ENCODE measurements at regions not wholly inside any gene's neighbourhood (a gene's known extent, or its start where the extent isn't known, plus 50 kb on each side); places are given as distances from the start of the nearest gene placed in this dataset.

- no CpG with 5 or more reads among the region's 3 CpGs for WGBS (ENCODE audit: insufficient coverage, insufficient read length)
- Histone ChIP-seq H3K9me3 (ENCODE audit: control insufficient read depth, insufficient read depth, low read length) (no peaks in the 10 kb centered on the region; the same call in 1 of the 2 replicates), H3K36me3 (ENCODE audit: control insufficient read depth, insufficient read depth, low read length) (no peaks in the 10 kb centered on the region), H3K27me3 (ENCODE audit: control insufficient read depth, insufficient read depth, low read length) (no peaks in the 10 kb centered on the region), H3K4me1 (ENCODE audit: control insufficient read depth, insufficient read depth, low read length) (no peaks in the 10 kb centered on the region), H3K4me3 (ENCODE audit: low read length) (no peak overlapping the region), H3K27ac (ENCODE audit: low read length) (no peak overlapping the region)
- DNase-seq (ENCODE audit: low read depth, low spot score): no peak
Observed at GRCh38 chr7:109930049-109930448, 1160.9 kb upstream of the LRRN3 start.

- no peak overlapping the region for H3K27ac ChIP-seq (ENCODE audit: low read length)
- WGBS (ENCODE audit: insufficient coverage, insufficient read length): no CpG with 5 or more reads among the region's 2 CpGs
- peaks cover 3% of the 10 kb centered on the region; the same call in 1 of the 2 replicates for H3K9me3 ChIP-seq (ENCODE audit: control insufficient read depth, insufficient read depth, low read length)
- peaks cover 4% of the 10 kb centered on the region; the same call in 1 of the 2 replicates for H3K36me3 ChIP-seq (ENCODE audit: control insufficient read depth, insufficient read depth, low read length)
- no peak overlapping the region for H3K4me3 ChIP-seq (ENCODE audit: low read length)
- no peaks in the 10 kb centered on the region for H3K27me3 ChIP-seq (ENCODE audit: control insufficient read depth, insufficient read depth, low read length)
- peak; percentile 20 for DNase-seq (ENCODE audit: low read depth, low spot score)
- H3K4me1 ChIP-seq (ENCODE audit: control insufficient read depth, insufficient read depth, low read length): no peaks in the 10 kb centered on the region
Observed at GRCh38 chr7:109939207-109939606, 1151.7 kb upstream of the LRRN3 start.

- Histone ChIP-seq H3K4me1 (ENCODE audit: control insufficient read depth, insufficient read depth, low read length) (no peaks in the 10 kb centered on the region), H3K9me3 (ENCODE audit: control insufficient read depth, insufficient read depth, low read length) (no peaks in the 10 kb centered on the region), H3K36me3 (ENCODE audit: control insufficient read depth, insufficient read depth, low read length) (no peaks in the 10 kb centered on the region), H3K27me3 (ENCODE audit: control insufficient read depth, insufficient read depth, low read length) (no peaks in the 10 kb centered on the region), H3K27ac (ENCODE audit: low read length) (no peak overlapping the region), H3K4me3 (ENCODE audit: low read length) (no peak overlapping the region)
- DNase-seq (ENCODE audit: low read depth, low spot score): no peak
- no CpG with 5 or more reads among the region's 4 CpGs for whole genome bisulfite sequencing (ENCODE audit: insufficient coverage, insufficient read length)
Observed at GRCh38 chr7:109945820-109946518, 1145.0 kb upstream of the LRRN3 start.

GRCh38 chr7:109950256-109950655 is 1140.7 kb upstream of the LRRN3 start:
- H3K4me1 ChIP-seq (ENCODE audit: control insufficient read depth, insufficient read depth, low read length): no peaks in the 10 kb centered on the region
- no peak for DNase-seq (ENCODE audit: low read depth, low spot score)
- no peaks in the 10 kb centered on the region for H3K9me3 ChIP-seq (ENCODE audit: control insufficient read depth, insufficient read depth, low read length)
- H3K36me3 ChIP-seq (ENCODE audit: control insufficient read depth, insufficient read depth, low read length): no peaks in the 10 kb centered on the region
- no peaks in the 10 kb centered on the region for H3K27me3 ChIP-seq (ENCODE audit: control insufficient read depth, insufficient read depth, low read length)
- no peak overlapping the region for H3K27ac ChIP-seq (ENCODE audit: low read length)
- no CpG with 5 or more reads among the region's 2 CpGs for WGBS (ENCODE audit: insufficient coverage, insufficient read length)
- H3K4me3 ChIP-seq (ENCODE audit: low read length): no peak overlapping the region

- Histone ChIP-seq H3K4me1 (ENCODE audit: control insufficient read depth, insufficient read depth, low read length) (no peaks in the 10 kb centered on the region), H3K4me3 (ENCODE audit: low read length) (no peak overlapping the region), H3K27ac (ENCODE audit: low read length) (no peak overlapping the region), H3K9me3 (ENCODE audit: control insufficient read depth, insufficient read depth, low read length) (no peaks in the 10 kb centered on the region), H3K27me3 (ENCODE audit: control insufficient read depth, insufficient read depth, low read length) (no peaks in the 10 kb centered on the region), H3K36me3 (ENCODE audit: control insufficient read depth, insufficient read depth, low read length) (no peaks in the 10 kb centered on the region)
- WGBS (ENCODE audit: insufficient coverage, insufficient read length): no CpG with 5 or more reads among the region's 3 CpGs
- DNase-seq (ENCODE audit: low read depth, low spot score): no peak
Observed at GRCh38 chr7:109950821-109951564, 1139.9 kb upstream of the LRRN3 start.

GRCh38 chr7:109951565-109951928 is 1139.4 kb upstream of the LRRN3 start:
- no peaks in the 10 kb centered on the region for H3K4me1 ChIP-seq (ENCODE audit: control insufficient read depth, insufficient read depth, low read length)
- no peaks in the 10 kb centered on the region for H3K9me3 ChIP-seq (ENCODE audit: control insufficient read depth, insufficient read depth, low read length)
- H3K27ac ChIP-seq (ENCODE audit: low read length): no peak overlapping the region
- no peaks in the 10 kb centered on the region for H3K36me3 ChIP-seq (ENCODE audit: control insufficient read depth, insufficient read depth, low read length)
- H3K27me3 ChIP-seq (ENCODE audit: control insufficient read depth, insufficient read depth, low read length): no peaks in the 10 kb centered on the region
- WGBS (ENCODE audit: insufficient coverage, insufficient read length): no CpG with 5 or more reads among the region's 4 CpGs
- H3K4me3 ChIP-seq (ENCODE audit: low read length): no peak overlapping the region
- no peak for DNase-seq (ENCODE audit: low read depth, low spot score)

GRCh38 chr7:109955986-109956385 is 1134.9 kb upstream of the LRRN3 start:
- no peaks in the 10 kb centered on the region for H3K4me1 ChIP-seq (ENCODE audit: control insufficient read depth, insufficient read depth, low read length)
- no peaks in the 10 kb centered on the region for H3K9me3 ChIP-seq (ENCODE audit: control insufficient read depth, insufficient read depth, low read length)
- H3K4me3 ChIP-seq (ENCODE audit: low read length): no peak overlapping the region
- H3K27ac ChIP-seq (ENCODE audit: low read length): no peak overlapping the region
- H3K36me3 ChIP-seq (ENCODE audit: control insufficient read depth, insufficient read depth, low read length): no peaks in the 10 kb centered on the region
- no peak for DNase-seq (ENCODE audit: low read depth, low spot score)
- no peaks in the 10 kb centered on the region for H3K27me3 ChIP-seq (ENCODE audit: control insufficient read depth, insufficient read depth, low read length)

- no peaks in the 10 kb centered on the region for H3K36me3 ChIP-seq (ENCODE audit: control insufficient read depth, insufficient read depth, low read length)
- peak; percentile 25 for DNase-seq (ENCODE audit: low read depth, low spot score)
- H3K27me3 ChIP-seq (ENCODE audit: control insufficient read depth, insufficient read depth, low read length): no peaks in the 10 kb centered on the region
- H3K9me3 ChIP-seq (ENCODE audit: control insufficient read depth, insufficient read depth, low read length): no peaks in the 10 kb centered on the region
- no peaks in the 10 kb centered on the region for H3K4me1 ChIP-seq (ENCODE audit: control insufficient read depth, insufficient read depth, low read length)
- H3K4me3 ChIP-seq (ENCODE audit: low read length): no peak overlapping the region
- H3K27ac ChIP-seq (ENCODE audit: low read length): no peak overlapping the region
Observed at GRCh38 chr7:109956916-109957315, 1134.0 kb upstream of the LRRN3 start.

GRCh38 chr7:109963741-109964140 is 1127.2 kb upstream of the LRRN3 start:
- H3K27ac ChIP-seq (ENCODE audit: low read length): no peak overlapping the region
- no CpG with 5 or more reads among the region's 3 CpGs for WGBS (ENCODE audit: insufficient coverage, insufficient read length)
- H3K27me3 ChIP-seq (ENCODE audit: control insufficient read depth, insufficient read depth, low read length): no peaks in the 10 kb centered on the region
- H3K36me3 ChIP-seq (ENCODE audit: control insufficient read depth, insufficient read depth, low read length): no peaks in the 10 kb centered on the region
- H3K4me1 ChIP-seq (ENCODE audit: control insufficient read depth, insufficient read depth, low read length): no peaks in the 10 kb centered on the region
- no peak for DNase-seq (ENCODE audit: low read depth, low spot score)
- no peaks in the 10 kb centered on the region for H3K9me3 ChIP-seq (ENCODE audit: control insufficient read depth, insufficient read depth, low read length)
- no peak overlapping the region for H3K4me3 ChIP-seq (ENCODE audit: low read length)

GRCh38 chr7:109964780-109965179 is 1126.1 kb upstream of the LRRN3 start:
- Histone ChIP-seq H3K27ac (ENCODE audit: low read length) (no peak overlapping the region), H3K27me3 (ENCODE audit: control insufficient read depth, insufficient read depth, low read length) (no peaks in the 10 kb centered on the region), H3K36me3 (ENCODE audit: control insufficient read depth, insufficient read depth, low read length) (no peaks in the 10 kb centered on the region), H3K9me3 (ENCODE audit: control insufficient read depth, insufficient read depth, low read length) (no peaks in the 10 kb centered on the region), H3K4me3 (ENCODE audit: low read length) (no peak overlapping the region), H3K4me1 (ENCODE audit: control insufficient read depth, insufficient read depth, low read length) (no peaks in the 10 kb centered on the region)
- no CpG with 5 or more reads among the region's 2 CpGs for WGBS (ENCODE audit: insufficient coverage, insufficient read length)
- no peak for DNase-seq (ENCODE audit: low read depth, low spot score)

- DNase-seq (ENCODE audit: low read depth, low spot score): no peak
Observed at GRCh38 chr7:109967406-109967805, 1123.5 kb upstream of the LRRN3 start.

More at GRCh38 chr7:109967406-109967805, 1123.5 kb upstream of the LRRN3 start:
- H3K9me3 ChIP-seq (ENCODE audit: control insufficient read depth, insufficient read depth, low read length): no peaks in the 10 kb centered on the region
- H3K4me1 ChIP-seq (ENCODE audit: control insufficient read depth, insufficient read depth, low read length): no peaks in the 10 kb centered on the region
- H3K27me3 ChIP-seq (ENCODE audit: control insufficient read depth, insufficient read depth, low read length): no peaks in the 10 kb centered on the region
- H3K36me3 ChIP-seq (ENCODE audit: control insufficient read depth, insufficient read depth, low read length): no peaks in the 10 kb centered on the region
- no peak overlapping the region for H3K4me3 ChIP-seq (ENCODE audit: low read length)
- H3K27ac ChIP-seq (ENCODE audit: low read length): no peak overlapping the region
